Bronchial epithelial cell (primary cell): ENCODE measurements at regions not wholly inside any gene's neighbourhood (a gene's known extent, or its start where the extent isn't known, plus 50 kb on each side); places are given as distances from the start of the nearest gene placed in this dataset.

Source experiments
- DNase-seq: peaks from one replicate; pipeline ENCODE4 v3.0.0-alpha.2; 2010; ENCODE audit warnings: low read depth
- FAIRE-seq: peaks from 2 replicates; lab custom pipeline; 2011; peaks lifted over from hg19 to GRCh38; lab: Jason Lieb, UNC
- H3K27me3 ChIP-seq: 2 replicates; pipeline ENCODE4 v1.5.1; 2011; ENCODE audit warnings: low read length; ENCODE audit not compliant: control insufficient read depth, insufficient read depth
- H3K36me3 ChIP-seq: 2 replicates; pipeline ENCODE4 v1.5.1; 2011; ENCODE audit warnings: low read length; ENCODE audit not compliant: control insufficient read depth, insufficient read depth
- H3K4me3 ChIP-seq: 2 replicates; pipeline ENCODE4 v1.5.1; 2011; ENCODE audit warnings: mild to moderate bottlenecking, low read depth, low read length, control low read depth
- CTCF ChIP-seq: IDR thresholded peaks from 2 replicates; pipeline ENCODE4 v1.5.1; 2011; ENCODE audit warnings: mild to moderate bottlenecking, moderate library complexity, low read length, control low read depth, inconsistent platforms; ENCODE audit not compliant: insufficient read depth, severe bottlenecking

- Histone ChIP-seq H3K27me3 (peaks cover 2% of the 10 kb centered on the region), H3K36me3 (no peaks in the 10 kb centered on the region), H3K4me3 (no peak overlapping the region)
- no peak for TF ChIP-seq CTCF
- FAIRE-seq (no peak), DNase-seq (no peak)
Measured at GRCh38 chr18:59044855-59045254, 94.8 kb upstream of the SEC11C start.

- peaks cover 2% of the 10 kb centered on the region for H3K27me3 ChIP-seq
- FAIRE-seq (no peak), DNase-seq (no peak)
- H3K36me3 ChIP-seq, result no peaks in the 10 kb centered on the region
- TF ChIP-seq CTCF, result no peak
- no peak overlapping the region for H3K4me3 ChIP-seq
Measured at GRCh38 chr18:59047321-59048047, 92.2 kb upstream of the SEC11C start.

- no peak for TF ChIP-seq CTCF
- FAIRE-seq, result no peak
- Histone ChIP-seq H3K4me3 (no peak overlapping the region), H3K27me3 (peaks cover 2% of the 10 kb centered on the region), H3K36me3 (no peaks in the 10 kb centered on the region)
- DNase-seq, result no peak
Measured at GRCh38 chr18:59048048-59048363, 91.7 kb upstream of the SEC11C start.

- no peak for FAIRE-seq
- Histone ChIP-seq H3K4me3 (no peak overlapping the region), H3K27me3 (peaks cover 2% of the 10 kb centered on the region), H3K36me3 (no peaks in the 10 kb centered on the region)
- no peak for TF ChIP-seq CTCF
- DNase-seq, result no peak
Measured at GRCh38 chr18:59048378-59048777, 91.3 kb upstream of the SEC11C start.

GRCh38 chr18:59049721-59050660 is 89.7 kb upstream of the SEC11C start:
- no peaks in the 10 kb centered on the region for H3K36me3 ChIP-seq
- no peak for TF ChIP-seq CTCF
- peaks cover 2% of the 10 kb centered on the region for H3K27me3 ChIP-seq
- FAIRE-seq, result no peak
- no peak overlapping the region for H3K4me3 ChIP-seq
- DNase-seq, result no peak
